SU-DHL-6 (cell line): ENCODE measurements at regions not wholly inside any gene's neighbourhood (a gene's known extent, or its start where the extent isn't known, plus 50 kb on each side); places are given as distances from the start of the nearest gene placed in this dataset.
"Not testable (repeated sequence)": the region's sequence is repeated elsewhere in the genome, so short reads cannot be mapped to it uniquely, and the experiment has no call there.

Source experiments
- H2AFZ ChIP-seq: fragments of 200-600 bp; sonication (generic); 2 replicates; pipeline ENCODE4 v1.6.1; 2014; ENCODE audit warnings: low read depth, mild to moderate bottlenecking, moderate library complexity, mixed read lengths, antibody characterized with exemption, low read length; ENCODE audit not compliant: severe bottlenecking
- H3F3A ChIP-seq: fragments of 200-600 bp; shearing (Covaris generic); 2 replicates; pipeline ENCODE4 v1.6.0; 2016; ENCODE audit warnings: antibody characterized with exemption, mild to moderate bottlenecking; ENCODE audit not compliant: insufficient read depth
- H3K27ac ChIP-seq: fragments of 200-600 bp; sonication (generic); 2 replicates; pipeline ENCODE4 v1.5.1; 2016; ENCODE audit warnings: low read depth, mild to moderate bottlenecking, low read length, moderate library complexity, mixed read lengths
- H3K27me3 ChIP-seq: fragments of 200-600 bp; sonication (generic), shearing (Covaris generic); 2 replicates; pipeline ENCODE4 v1.6.0; 2014; ENCODE audit warnings: mild to moderate bottlenecking, low read length
- H3K36me3 ChIP-seq: fragments of 200-600 bp; sonication (generic); 2 replicates; pipeline ENCODE4 v1.6.1; 2014; ENCODE audit warnings: mild to moderate bottlenecking, low read length, mixed read lengths
- H3K4me2 ChIP-seq: fragments of 300-600, 200-600 bp; shearing (Covaris generic), sonication (generic); 2 replicates; pipeline ENCODE4 v1.6.0; 2014; ENCODE audit warnings: low read length, low read depth, mild to moderate bottlenecking; ENCODE audit not compliant: poor library complexity, severe bottlenecking
- H3K4me3 ChIP-seq: fragments of 200-600 bp; sonication (generic); 2 replicates; pipeline ENCODE4 v1.5.1; 2014; ENCODE audit warnings: antibody characterized with exemption, low read length, mild to moderate bottlenecking, mixed read lengths; ENCODE audit not compliant: insufficient read depth, poor library complexity, severe bottlenecking
- H3K79me2 ChIP-seq: fragments of 200-600 bp; sonication (generic); 2 replicates; pipeline ENCODE4 v1.6.1; 2014; ENCODE audit warnings: mild to moderate bottlenecking, low read length, moderate library complexity; ENCODE audit not compliant: insufficient read depth
- H3K9ac ChIP-seq: fragments of 200-600 bp; sonication (generic); 2 replicates; pipeline ENCODE4 v1.7.0; 2014; ENCODE audit warnings: mild to moderate bottlenecking, low read length
- H3K9me2 ChIP-seq: fragments of 200-600 bp; sonication (generic); replicated peaks from 2 replicates; pipeline ENCODE4 v1.6.1; 2014; ENCODE audit warnings: low read length; ENCODE audit not compliant: insufficient read depth
- H3K9me3 ChIP-seq: fragments of 200-600 bp; sonication (generic); 2 replicates; pipeline ENCODE4 v1.6.1; 2014; ENCODE audit warnings: low read length, mixed read lengths; ENCODE audit not compliant: insufficient read depth
- H4K20me1 ChIP-seq: fragments of 200-600 bp; sonication (generic); 2 replicates; pipeline ENCODE4 v1.6.1; 2014; ENCODE audit warnings: low read depth, mild to moderate bottlenecking, antibody characterized with exemption, low read length, moderate library complexity, mixed read lengths
- EZH2phosphoT487 ChIP-seq: fragments of 200-600 bp; sonication (generic), shearing (Covaris generic); conservative IDR thresholded peaks from 2 replicates; pipeline ENCODE4 v1.6.1; 2018; ENCODE audit warnings: mild to moderate bottlenecking, antibody characterized with exemption, low read length, moderate library complexity, mixed read lengths
- TF ChIP-seq, protein P1 (sequence below): fragments of 200-600 bp; sonication (generic); IDR thresholded peaks from one replicate; pipeline ENCODE4 v1.5.1; 2017; ENCODE audit warnings: antibody characterized with exemption, mild to moderate bottlenecking, low read length, moderate library complexity; ENCODE audit not compliant: insufficient read depth, poor library complexity, severe bottlenecking

DNA sequence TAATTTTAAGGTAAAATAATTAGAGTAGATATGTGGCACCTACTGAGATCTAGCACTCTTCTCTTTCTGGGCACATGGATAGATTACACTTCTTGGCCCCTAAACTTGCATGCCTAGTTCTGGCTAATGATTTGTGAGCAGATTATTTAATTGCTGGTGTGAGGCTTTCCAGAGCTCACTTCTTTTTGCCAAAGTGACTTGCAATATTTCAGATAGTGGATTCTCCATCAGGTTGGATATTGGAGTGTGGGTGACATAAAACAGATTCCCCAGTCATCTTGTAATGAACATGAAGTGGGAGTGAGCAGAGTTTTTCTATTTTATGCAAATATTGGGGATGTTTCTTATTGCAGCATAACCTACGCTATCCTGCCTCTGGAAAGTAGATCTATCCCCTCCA lies 247.9 kb downstream of the KLF5 start:
- no peaks in the 10 kb centered on the region for H3K9me2 ChIP-seq
- H3K4me2 ChIP-seq: no peak overlapping the region
- no peak overlapping the region for H2AFZ ChIP-seq
- TF ChIP-seq EZH2phosphoT487: no peak
- TF ChIP-seq, protein P1, sequence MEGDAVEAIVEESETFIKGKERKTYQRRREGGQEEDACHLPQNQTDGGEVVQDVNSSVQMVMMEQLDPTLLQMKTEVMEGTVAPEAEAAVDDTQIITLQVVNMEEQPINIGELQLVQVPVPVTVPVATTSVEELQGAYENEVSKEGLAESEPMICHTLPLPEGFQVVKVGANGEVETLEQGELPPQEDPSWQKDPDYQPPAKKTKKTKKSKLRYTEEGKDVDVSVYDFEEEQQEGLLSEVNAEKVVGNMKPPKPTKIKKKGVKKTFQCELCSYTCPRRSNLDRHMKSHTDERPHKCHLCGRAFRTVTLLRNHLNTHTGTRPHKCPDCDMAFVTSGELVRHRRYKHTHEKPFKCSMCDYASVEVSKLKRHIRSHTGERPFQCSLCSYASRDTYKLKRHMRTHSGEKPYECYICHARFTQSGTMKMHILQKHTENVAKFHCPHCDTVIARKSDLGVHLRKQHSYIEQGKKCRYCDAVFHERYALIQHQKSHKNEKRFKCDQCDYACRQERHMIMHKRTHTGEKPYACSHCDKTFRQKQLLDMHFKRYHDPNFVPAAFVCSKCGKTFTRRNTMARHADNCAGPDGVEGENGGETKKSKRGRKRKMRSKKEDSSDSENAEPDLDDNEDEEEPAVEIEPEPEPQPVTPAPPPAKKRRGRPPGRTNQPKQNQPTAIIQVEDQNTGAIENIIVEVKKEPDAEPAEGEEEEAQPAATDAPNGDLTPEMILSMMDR: no peak
- H3K79me2 ChIP-seq: no peaks in the 10 kb centered on the region
- no peak overlapping the region for H3K9ac ChIP-seq
- H3F3A ChIP-seq: no peaks in the 10 kb centered on the region
- no peak overlapping the region for H3K27ac ChIP-seq
- no peak overlapping the region for H3K4me3 ChIP-seq
- H3K36me3 ChIP-seq: no peaks in the 10 kb centered on the region
- no peaks in the 10 kb centered on the region for H3K9me3 ChIP-seq
- no peaks in the 10 kb centered on the region for H4K20me1 ChIP-seq
- H3K27me3 ChIP-seq: no peaks in the 10 kb centered on the region

DNA sequence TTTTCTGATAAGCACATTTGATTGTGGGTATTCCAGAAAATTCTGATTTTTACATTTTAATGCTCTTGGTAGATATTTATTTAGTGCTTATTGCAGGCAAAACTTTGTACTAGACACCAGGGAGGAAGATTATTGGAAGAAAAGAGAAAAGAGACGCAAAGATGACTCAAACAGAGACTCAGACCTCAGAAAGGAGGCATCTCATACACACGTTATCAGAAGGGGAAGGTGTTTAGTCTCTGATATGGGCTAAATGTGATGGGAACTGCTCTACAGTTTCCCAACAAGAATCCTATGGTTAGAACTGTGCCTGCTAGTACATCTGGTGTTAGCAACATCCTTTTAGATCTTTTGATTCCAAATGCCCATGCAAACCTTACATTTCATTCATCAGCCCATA lies 245.6 kb downstream of the KLF5 start:
- no peaks in the 10 kb centered on the region for H3K36me3 ChIP-seq
- H3K79me2 ChIP-seq: no peaks in the 10 kb centered on the region
- H3K9me3 ChIP-seq: no peaks in the 10 kb centered on the region
- H3K27me3 ChIP-seq: no peaks in the 10 kb centered on the region
- no peaks in the 10 kb centered on the region for H4K20me1 ChIP-seq
- H2AFZ ChIP-seq: no peak overlapping the region
- TF ChIP-seq, protein P1: no peak
- TF ChIP-seq EZH2phosphoT487: no peak
- no peaks in the 10 kb centered on the region for H3K9me2 ChIP-seq
- H3K27ac ChIP-seq: no peak overlapping the region
- H3K9ac ChIP-seq: no peak overlapping the region
- no peak overlapping the region for H3K4me2 ChIP-seq
- H3F3A ChIP-seq: no peaks in the 10 kb centered on the region
- no peak overlapping the region for H3K4me3 ChIP-seq

DNA sequence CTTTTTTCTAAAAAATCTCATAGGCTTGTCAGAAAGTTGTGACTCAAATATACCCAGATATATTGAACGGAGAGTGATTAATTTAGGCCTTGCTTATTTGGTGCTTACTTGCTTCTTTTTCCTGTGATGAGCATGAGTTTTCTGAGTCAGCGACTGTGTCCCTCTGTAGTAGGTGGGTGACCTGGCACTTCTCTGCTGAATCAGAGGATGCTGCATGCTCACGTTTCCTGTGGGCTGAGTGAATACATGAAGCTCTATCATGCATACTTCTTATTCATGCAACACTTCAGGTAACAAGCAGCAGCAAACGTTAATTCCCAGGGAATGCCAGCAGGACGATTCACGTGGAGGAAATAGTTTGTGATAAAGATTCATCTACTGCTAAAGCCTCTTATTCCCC lies 245.0 kb downstream of the KLF5 start:
- no peaks in the 10 kb centered on the region for H3K27me3 ChIP-seq
- no peaks in the 10 kb centered on the region for H3K36me3 ChIP-seq
- H3K9ac ChIP-seq: no peak overlapping the region
- H3K4me3 ChIP-seq: no peak overlapping the region
- no peaks in the 10 kb centered on the region for H4K20me1 ChIP-seq
- no peaks in the 10 kb centered on the region for H3K79me2 ChIP-seq
- no peak overlapping the region for H3K27ac ChIP-seq
- H3K9me3 ChIP-seq: no peaks in the 10 kb centered on the region
- no peak overlapping the region for H2AFZ ChIP-seq
- H3F3A ChIP-seq: no peaks in the 10 kb centered on the region
- no peaks in the 10 kb centered on the region for H3K9me2 ChIP-seq
- TF ChIP-seq, protein P1: no peak
- no peak for TF ChIP-seq EZH2phosphoT487
- H3K4me2 ChIP-seq: no peak overlapping the region

DNA sequence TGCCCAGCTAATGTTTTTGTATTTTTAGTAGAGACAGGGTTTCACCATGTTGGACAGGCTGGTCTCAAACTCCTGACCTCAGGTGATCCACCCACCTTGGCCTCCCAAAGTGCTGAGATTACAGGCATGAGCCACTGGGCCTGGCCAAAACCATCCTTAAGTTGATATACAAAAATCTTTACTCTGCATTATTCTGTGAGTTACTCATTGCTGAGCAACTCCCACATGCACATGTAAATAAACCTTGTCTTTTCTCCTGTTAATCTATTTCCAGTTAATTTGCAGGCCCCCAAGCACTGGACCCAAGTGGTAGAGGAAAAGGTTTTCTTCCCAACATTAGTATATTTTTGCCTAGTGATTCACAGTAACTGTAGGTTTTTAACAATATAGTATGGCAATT lies 242.8 kb downstream of the KLF5 start:
- not testable (repeated sequence) for H3K9me3 ChIP-seq, H3K4me3 ChIP-seq, H3K9me2 ChIP-seq, H4K20me1 ChIP-seq, H3K27me3 ChIP-seq, H3K79me2 ChIP-seq, H3F3A ChIP-seq, H3K36me3 ChIP-seq, H3K4me2 ChIP-seq, H2AFZ ChIP-seq, H3K27ac ChIP-seq, H3K9ac ChIP-seq
